IPS DF 6.9 (cell line): ENCODE measurements at regions not wholly inside any gene's neighbourhood (a gene's known extent, or its start where the extent isn't known, plus 50 kb on each side); places are given as distances from the start of the nearest gene placed in this dataset.
"Not testable (repeated sequence)": the region's sequence is repeated elsewhere in the genome, so short reads cannot be mapped to it uniquely, and the experiment has no call there.

Source experiments
- DNase-seq: peaks from one replicate; pipeline ENCODE4 v3.0.0-alpha.2; 2013; ENCODE audit warnings: low read depth, low spot score
- H3K27ac ChIP-seq: one replicate; pipeline ENCODE4 v1.5.1; 2013; ENCODE audit warnings: low read length, control low read depth
- H3K27me3 ChIP-seq: 2 replicates; pipeline ENCODE4 v1.6.1; 2013; ENCODE audit warnings: mild to moderate bottlenecking, low read length; ENCODE audit not compliant: control insufficient read depth, insufficient read depth
- H3K36me3 ChIP-seq: 2 replicates; pipeline ENCODE4 v1.6.1; 2013; ENCODE audit warnings: low read length; ENCODE audit not compliant: control insufficient read depth, insufficient read depth
- H3K4me1 ChIP-seq: 2 replicates; pipeline ENCODE4 v1.6.1; 2013; ENCODE audit warnings: low read length; ENCODE audit not compliant: control insufficient read depth, insufficient read depth
- H3K4me3 ChIP-seq: 2 replicates; pipeline ENCODE4 v1.5.1; 2013; ENCODE audit warnings: mild to moderate bottlenecking, low read length
- H3K9me3 ChIP-seq: 2 replicates; pipeline ENCODE4 v1.6.1; 2013; ENCODE audit warnings: low read length, inconsistent platforms; ENCODE audit not compliant: control insufficient read depth, insufficient read depth
- WGBS: extraction: QIAGEN DNeasy Blood & Tissue Kit; methylation state at CpG from one replicate; pipeline ENCODE4 v1.1.7; 2013; ENCODE audit warnings: mixed read lengths, missing lambda C conversion rate; ENCODE audit not compliant: insufficient read length, insufficient coverage; 5-methylcytosine and 5-hydroxymethylcytosine counted together

- no CpG with 5 or more reads among the region's 1 CpG for WGBS
- H3K9me3 ChIP-seq: peaks cover 5% of the 10 kb centered on the region; the same call in 1 of the 2 replicates
These were observed 174.7 kb downstream of the CYLC2 start for GRCh38 chr9:103169798-103170197.

DNA sequence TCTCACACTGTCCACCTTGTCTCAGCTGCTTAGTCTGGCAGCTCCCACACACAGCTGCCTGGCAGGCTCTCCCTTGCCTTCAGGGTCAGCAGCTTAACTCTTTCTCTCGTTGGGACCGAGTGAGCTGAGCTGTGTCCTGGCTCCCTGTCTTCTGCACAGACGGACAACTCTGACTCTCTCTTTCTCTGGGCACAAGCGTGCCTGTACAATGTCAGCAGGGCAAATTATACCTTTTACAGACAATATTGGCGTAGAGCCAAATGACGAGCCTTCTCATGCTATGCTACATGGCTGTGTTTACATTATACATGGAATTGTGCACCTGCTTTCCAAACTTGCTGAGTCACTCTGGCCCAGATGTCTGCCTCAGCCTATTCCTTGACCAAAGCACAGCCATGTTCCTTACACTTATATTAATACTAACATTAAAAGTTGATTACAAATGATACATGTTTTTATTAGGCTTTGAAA lies 188.6 kb downstream of the CYLC2 start:
- Histone ChIP-seq H3K36me3 (no peaks in the 10 kb centered on the region), H3K4me1 (no peaks in the 10 kb centered on the region), H3K9me3 (peaks cover 3% of the 10 kb centered on the region), H3K4me3 (no peak overlapping the region), H3K27ac (no peak overlapping the region), H3K27me3 (no peaks in the 10 kb centered on the region)
- no CpG with 5 or more reads among the region's 6 CpGs for WGBS
- no peak for DNase-seq

More at GRCh38 chr9:103169798-103170197, 174.7 kb downstream of the CYLC2 start:
- H3K36me3 ChIP-seq: no peaks in the 10 kb centered on the region
- H3K4me1 ChIP-seq: no peaks in the 10 kb centered on the region
- no peak overlapping the region for H3K4me3 ChIP-seq
- no peak for DNase-seq
- no peaks in the 10 kb centered on the region for H3K27me3 ChIP-seq
- no peak overlapping the region for H3K27ac ChIP-seq

- Histone ChIP-seq H3K27ac (no peak overlapping the region), H3K27me3 (no peaks in the 10 kb centered on the region), H3K4me3 (no peak overlapping the region), H3K36me3 (no peaks in the 10 kb centered on the region), H3K9me3 (peaks cover 7% of the 10 kb centered on the region), H3K4me1 (no peaks in the 10 kb centered on the region)
- no CpG with 5 or more reads among the region's 22 CpGs for WGBS
- no peak for DNase-seq
These were observed 191.8 kb downstream of the CYLC2 start for GRCh38 chr9:103186959-103187358.

DNA sequence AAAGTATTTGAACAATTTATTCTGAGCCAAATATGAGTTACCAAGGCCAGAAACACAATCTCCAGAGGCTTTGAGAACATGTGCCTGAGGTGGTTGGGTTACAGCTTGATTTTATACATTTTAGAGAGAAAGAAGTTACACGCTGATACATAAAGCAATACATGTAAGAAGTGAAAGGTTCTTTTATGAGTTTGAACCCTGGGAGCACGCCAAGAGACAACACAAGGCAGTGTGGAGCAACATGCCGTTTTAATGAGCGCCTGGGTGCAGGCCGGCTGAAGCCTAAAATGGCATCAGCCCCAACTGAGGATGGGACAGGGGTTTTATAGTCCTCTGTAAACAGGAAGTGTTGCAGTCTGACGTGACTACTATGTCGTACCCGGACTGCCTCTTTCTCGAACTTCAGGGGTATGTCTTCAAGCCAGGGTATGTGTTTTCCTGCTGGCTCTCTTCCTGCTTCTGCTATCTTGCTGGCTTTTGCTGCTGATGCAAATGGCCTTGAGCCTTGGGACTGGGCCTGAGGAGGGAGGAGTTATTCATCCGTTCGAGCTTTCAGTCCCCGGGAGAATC lies 193.7 kb downstream of the CYLC2 start:
- DNase-seq: no peak
- no peaks in the 10 kb centered on the region for H3K4me1 ChIP-seq
- H3K27me3 ChIP-seq: no peaks in the 10 kb centered on the region
- H3K36me3 ChIP-seq: no peaks in the 10 kb centered on the region
- no peak overlapping the region for H3K4me3 ChIP-seq
- WGBS: no CpG with 5 or more reads among the region's 12 CpGs
- no peak overlapping the region for H3K27ac ChIP-seq
- peaks cover 8% of the 10 kb centered on the region for H3K9me3 ChIP-seq

GRCh38 chr9:103193992-103194391 lies 198.9 kb downstream of the CYLC2 start:
- Histone ChIP-seq H3K27me3 (no peaks in the 10 kb centered on the region), H3K4me1 (no peaks in the 10 kb centered on the region), H3K4me3 (no peak overlapping the region), H3K36me3 (no peaks in the 10 kb centered on the region), H3K27ac (no peak overlapping the region), H3K9me3 (peaks cover 4% of the 10 kb centered on the region)
- whole genome bisulfite sequencing: no CpG with 5 or more reads among the region's 1 CpG
- DNase-seq: no peak

DNA sequence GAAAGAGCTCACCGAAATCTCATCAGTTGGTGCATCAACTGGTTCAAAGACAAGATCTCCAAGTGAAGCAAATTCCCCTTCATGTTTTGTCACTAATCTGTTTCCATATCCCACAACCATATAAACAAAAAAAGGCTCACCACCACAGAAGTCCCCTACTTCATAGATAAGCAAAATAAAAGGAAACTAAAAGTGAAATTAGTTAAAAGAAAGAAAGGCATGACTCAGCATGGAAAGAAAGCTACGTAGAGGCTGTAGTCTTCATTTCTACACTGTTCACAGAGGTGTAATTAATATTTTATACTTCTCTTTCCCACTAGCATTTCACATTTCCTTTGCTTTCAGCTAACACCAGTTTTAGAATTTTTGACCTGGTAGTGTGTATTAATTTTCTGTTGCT lies 208.0 kb downstream of the CYLC2 start:
- DNase-seq: no peak
- H3K36me3 ChIP-seq: no peaks in the 10 kb centered on the region
- H3K9me3 ChIP-seq: no peaks in the 10 kb centered on the region; the same call in 1 of the 2 replicates
- H3K27ac ChIP-seq: no peak overlapping the region
- no peaks in the 10 kb centered on the region for H3K27me3 ChIP-seq
- WGBS: no CpG with 5 or more reads among the region's 2 CpGs
- no peak overlapping the region for H3K4me3 ChIP-seq
- no peaks in the 10 kb centered on the region for H3K4me1 ChIP-seq

GRCh38 chr9:103205881-103206585 lies 210.9 kb downstream of the CYLC2 start:
- DNase-seq, H3K4me1 ChIP-seq, H3K27ac ChIP-seq, H3K27me3 ChIP-seq, H3K4me3 ChIP-seq, H3K9me3 ChIP-seq, H3K36me3 ChIP-seq: not testable (repeated sequence)
- WGBS: no CpG with 5 or more reads among the region's 8 CpGs

- peaks cover 7% of the 10 kb centered on the region for H3K9me3 ChIP-seq
- H3K36me3 ChIP-seq: no peaks in the 10 kb centered on the region
- H3K4me3 ChIP-seq: no peak overlapping the region
- H3K27me3 ChIP-seq: no peaks in the 10 kb centered on the region
- no peaks in the 10 kb centered on the region for H3K4me1 ChIP-seq
- no CpG with 5 or more reads among the region's 3 CpGs for WGBS
- no peak overlapping the region for H3K27ac ChIP-seq
- DNase-seq: no peak
These were observed 215.5 kb downstream of the CYLC2 start for GRCh38 chr9:103210607-103211006.

DNA sequence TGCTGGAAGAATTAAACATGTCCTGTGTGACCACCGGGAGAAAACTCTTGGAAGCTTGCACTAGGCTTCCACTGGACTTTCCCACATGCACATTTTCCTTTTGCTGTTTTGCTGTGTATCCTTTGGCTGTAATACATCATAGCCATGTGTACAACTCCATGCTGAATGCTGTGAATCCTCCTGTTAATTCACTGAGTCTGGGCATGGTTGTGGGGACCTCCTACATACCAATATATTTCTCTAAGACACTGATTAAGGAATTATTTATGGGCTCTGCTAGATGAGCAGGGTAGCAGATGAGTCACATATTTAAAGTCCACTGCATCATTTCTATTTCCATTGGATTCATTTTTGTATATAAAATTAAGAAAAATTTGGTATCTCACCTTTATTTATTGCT lies 220.1 kb downstream of the CYLC2 start:
- Histone ChIP-seq H3K9me3 (peaks cover 3% of the 10 kb centered on the region), H3K4me1 (no peaks in the 10 kb centered on the region), H3K36me3 (no peaks in the 10 kb centered on the region), H3K27ac (no peak overlapping the region), H3K27me3 (no peaks in the 10 kb centered on the region), H3K4me3 (no peak overlapping the region)
- DNase-seq: no peak
- WGBS: no CpG with 5 or more reads among the region's 1 CpG

GRCh38 chr9:103225702-103226646 lies 230.8 kb downstream of the CYLC2 start:
- no CpG with 5 or more reads among the region's 4 CpGs for WGBS
- Histone ChIP-seq H3K27me3 (no peaks in the 10 kb centered on the region), H3K27ac (no peak overlapping the region), H3K4me1 (no peaks in the 10 kb centered on the region), H3K4me3 (no peak overlapping the region), H3K36me3 (no peaks in the 10 kb centered on the region), H3K9me3 (no peaks in the 10 kb centered on the region)
- DNase-seq: no peak
